Loucy (cell line): ENCODE measurements at regions not wholly inside any gene's neighbourhood (a gene's known extent, or its start where the extent isn't known, plus 50 kb on each side); places are given as distances from the start of the nearest gene placed in this dataset.

Experiments used
- H2AFZ ChIP-seq: fragments of 200-600 bp; sonication (generic); 2 replicates; pipeline ENCODE4 v1.6.0; 2016; ENCODE audit warnings: antibody characterized with exemption, mild to moderate bottlenecking, low read length, moderate library complexity
- H3F3A ChIP-seq: fragments of 200-600 bp; 2 replicates; pipeline ENCODE4 v1.6.0; 2016; ENCODE audit warnings: antibody characterized with exemption, low read depth, mild to moderate bottlenecking
- H3K27me3 ChIP-seq: fragments of 200-600 bp; sonication (generic); 2 replicates; pipeline ENCODE4 v1.6.1; 2014; ENCODE audit warnings: low read length, mild to moderate bottlenecking; ENCODE audit not compliant: insufficient read depth, poor library complexity, severe bottlenecking
- H3K36me3 ChIP-seq: fragments of 200-600 bp; sonication (generic); 2 replicates; pipeline ENCODE4 v1.6.1; 2016; ENCODE audit warnings: low read length; ENCODE audit not compliant: insufficient read depth
- H3K4me1 ChIP-seq: fragments of 200-600 bp; sonication (generic); 2 replicates; pipeline ENCODE4 v1.5.1; 2014; ENCODE audit warnings: low read length, mild to moderate bottlenecking; ENCODE audit not compliant: insufficient read depth, poor library complexity, severe bottlenecking
- H3K4me2 ChIP-seq: fragments of 200-600 bp; sonication (generic); 2 replicates; pipeline ENCODE4 v1.6.0; 2014; ENCODE audit warnings: antibody characterized with exemption, low read length, low read depth, mild to moderate bottlenecking; ENCODE audit not compliant: poor library complexity, severe bottlenecking
- H3K4me3 ChIP-seq: fragments of 200-600 bp; sonication (generic); 2 replicates; pipeline ENCODE4 v1.5.1; 2014; ENCODE audit warnings: low read length, mild to moderate bottlenecking, mixed read lengths; ENCODE audit not compliant: poor library complexity, severe bottlenecking
- H3K79me2 ChIP-seq: fragments of 200-600 bp; sonication (generic); 2 replicates; pipeline ENCODE4 v1.6.1; 2014; ENCODE audit warnings: low read length; ENCODE audit not compliant: insufficient read depth
- H3K9ac ChIP-seq: fragments of 200-600 bp; sonication (generic); 2 replicates; pipeline ENCODE4 v1.6.0; 2014; ENCODE audit warnings: mild to moderate bottlenecking, low read depth, low read length, moderate library complexity; ENCODE audit not compliant: poor library complexity, severe bottlenecking
- H3K9me2 ChIP-seq: fragments of 200-600 bp; sonication (generic); replicated peaks from 2 replicates; pipeline ENCODE4 v1.6.1; 2016; ENCODE audit warnings: low read depth, low read length, mixed read lengths
- H3K9me3 ChIP-seq: fragments of 200-600 bp; sonication (generic); 2 replicates; pipeline ENCODE4 v1.6.1; 2014; ENCODE audit warnings: mild to moderate bottlenecking, antibody characterized with exemption, low read length, low read depth; ENCODE audit not compliant: insufficient read depth
- H4K20me1 ChIP-seq: fragments of 200-600 bp; sonication (generic); 2 replicates; pipeline ENCODE4 v1.6.0; 2014; ENCODE audit warnings: antibody characterized with exemption, low read length, mild to moderate bottlenecking; ENCODE audit not compliant: insufficient read depth, poor library complexity, severe bottlenecking
- EZH2phosphoT487 ChIP-seq: fragments of 200-600 bp; IDR thresholded peaks from 2 replicates; pipeline ENCODE4 v1.6.1; 2018; ENCODE audit warnings: antibody characterized with exemption, mild to moderate bottlenecking, moderate library complexity, borderline replicate concordance
- TF ChIP-seq, protein P1 (sequence below): fragments of 200-600 bp; sonication (generic); conservative IDR thresholded peaks from 2 replicates; pipeline ENCODE4 v1.5.1; 2014; ENCODE audit warnings: mild to moderate bottlenecking, antibody characterized with exemption, low read length

DNA sequence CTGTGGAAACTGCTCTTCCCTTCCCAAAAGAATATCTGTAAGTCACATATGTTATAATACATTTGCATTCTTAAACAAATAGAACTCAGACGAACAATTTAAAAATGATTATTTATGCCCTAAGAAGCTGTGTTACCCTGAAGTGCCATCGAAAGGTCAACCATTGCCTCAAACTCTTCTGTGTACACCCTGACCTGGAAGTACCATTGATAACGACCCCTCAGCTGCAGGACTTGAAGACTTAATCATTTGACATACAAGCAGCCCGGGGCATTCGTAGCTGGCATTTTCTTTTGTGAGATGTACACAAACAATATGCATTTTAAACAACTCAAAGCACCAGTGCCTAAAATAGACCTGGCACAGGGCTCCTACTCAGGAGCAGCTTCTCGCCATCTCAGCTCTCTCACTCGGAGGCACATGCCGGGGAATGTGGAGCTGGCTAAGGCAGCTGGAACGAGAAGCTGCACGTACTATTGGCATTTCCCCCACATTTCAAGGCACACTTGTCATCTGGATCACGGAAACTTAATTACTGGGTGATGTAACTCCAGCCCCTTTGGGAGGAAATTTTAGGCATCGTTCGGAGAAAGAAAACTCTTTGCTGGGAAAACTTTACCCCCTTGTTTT lies 170.0 kb upstream of the GALNT5 start:
- Histone ChIP-seq H3K4me2 (no peak overlapping the region), H2AFZ (no peak overlapping the region), H3K27me3 (no peaks in the 10 kb centered on the region), H3K4me3 (no peak overlapping the region), H3K4me1 (no peaks in the 10 kb centered on the region), H3F3A (no peaks in the 10 kb centered on the region), H3K9ac (no peak overlapping the region), H4K20me1 (no peaks in the 10 kb centered on the region), H3K9me3 (no peaks in the 10 kb centered on the region), H3K79me2 (no peaks in the 10 kb centered on the region), H3K36me3 (no peaks in the 10 kb centered on the region), H3K9me2 (no peaks in the 10 kb centered on the region)
- TF ChIP-seq, protein P1, sequence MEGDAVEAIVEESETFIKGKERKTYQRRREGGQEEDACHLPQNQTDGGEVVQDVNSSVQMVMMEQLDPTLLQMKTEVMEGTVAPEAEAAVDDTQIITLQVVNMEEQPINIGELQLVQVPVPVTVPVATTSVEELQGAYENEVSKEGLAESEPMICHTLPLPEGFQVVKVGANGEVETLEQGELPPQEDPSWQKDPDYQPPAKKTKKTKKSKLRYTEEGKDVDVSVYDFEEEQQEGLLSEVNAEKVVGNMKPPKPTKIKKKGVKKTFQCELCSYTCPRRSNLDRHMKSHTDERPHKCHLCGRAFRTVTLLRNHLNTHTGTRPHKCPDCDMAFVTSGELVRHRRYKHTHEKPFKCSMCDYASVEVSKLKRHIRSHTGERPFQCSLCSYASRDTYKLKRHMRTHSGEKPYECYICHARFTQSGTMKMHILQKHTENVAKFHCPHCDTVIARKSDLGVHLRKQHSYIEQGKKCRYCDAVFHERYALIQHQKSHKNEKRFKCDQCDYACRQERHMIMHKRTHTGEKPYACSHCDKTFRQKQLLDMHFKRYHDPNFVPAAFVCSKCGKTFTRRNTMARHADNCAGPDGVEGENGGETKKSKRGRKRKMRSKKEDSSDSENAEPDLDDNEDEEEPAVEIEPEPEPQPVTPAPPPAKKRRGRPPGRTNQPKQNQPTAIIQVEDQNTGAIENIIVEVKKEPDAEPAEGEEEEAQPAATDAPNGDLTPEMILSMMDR: no peak
- TF ChIP-seq EZH2phosphoT487: no peak

DNA sequence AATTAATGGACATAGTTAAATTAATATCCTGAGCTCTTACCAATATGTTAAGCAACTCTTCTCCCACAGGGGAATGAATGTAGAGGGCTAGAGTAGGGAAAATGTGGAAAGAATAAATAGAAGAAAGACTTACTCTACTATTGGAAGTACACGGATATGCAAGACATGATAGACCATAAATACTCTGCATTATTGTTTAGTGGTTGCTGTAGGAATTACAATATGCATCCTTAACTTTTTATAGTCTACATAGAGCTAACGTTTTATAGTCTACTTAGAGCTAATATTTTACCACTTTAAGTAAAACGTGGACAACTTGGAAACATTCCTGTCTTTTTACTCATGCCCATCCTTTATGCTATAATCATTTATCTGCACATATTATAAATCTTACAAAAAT lies 163.8 kb upstream of the GALNT5 start:
- no peak overlapping the region for H2AFZ ChIP-seq
- H3K9me2 ChIP-seq: no peaks in the 10 kb centered on the region
- H3K4me1 ChIP-seq: no peaks in the 10 kb centered on the region
- TF ChIP-seq, protein P1: no peak
- TF ChIP-seq EZH2phosphoT487: no peak
- H3K4me3 ChIP-seq: no peak overlapping the region
- H3K36me3 ChIP-seq: no peaks in the 10 kb centered on the region
- no peaks in the 10 kb centered on the region for H4K20me1 ChIP-seq
- no peak overlapping the region for H3K4me2 ChIP-seq
- H3K9ac ChIP-seq: no peak overlapping the region
- H3K79me2 ChIP-seq: no peaks in the 10 kb centered on the region
- no peaks in the 10 kb centered on the region for H3K27me3 ChIP-seq
- no peaks in the 10 kb centered on the region for H3F3A ChIP-seq
- H3K9me3 ChIP-seq: no peaks in the 10 kb centered on the region

GRCh38 chr2:157105372-157105771 lies 152.1 kb upstream of the GALNT5 start:
- TF ChIP-seq, protein P1: no peak
- no peak for TF ChIP-seq EZH2phosphoT487
- Histone ChIP-seq H3K9ac (no peak overlapping the region), H3F3A (no peaks in the 10 kb centered on the region), H2AFZ (no peak overlapping the region), H3K9me3 (no peaks in the 10 kb centered on the region; the same call in 1 of the 2 replicates), H3K4me2 (no peak overlapping the region), H3K79me2 (no peaks in the 10 kb centered on the region), H3K9me2 (no peaks in the 10 kb centered on the region), H3K4me1 (no peaks in the 10 kb centered on the region), H4K20me1 (no peaks in the 10 kb centered on the region), H3K27me3 (no peaks in the 10 kb centered on the region), H3K36me3 (no peaks in the 10 kb centered on the region), H3K4me3 (no peak overlapping the region)
